Endothelial cell of umbilical vein (primary cell): ENCODE measurements at regions not wholly inside any gene's neighbourhood (a gene's known extent, or its start where the extent isn't known, plus 50 kb on each side); places are given as distances from the start of the nearest gene placed in this dataset.

Source experiments
- BruUV-seq: library from RNA; stranded (reverse); fragments of 400-500 nt; replicated peaks from 2 replicates; lab custom pipeline; 2021; lab: Mats Ljungman, UMichigan
- CTCF ChIA-PET: fragments of 300-600, 350-600 bp; sonication (Branson Sonifier 250); formaldehyde crosslinking; loops from one replicate; lab custom pipeline; 2021; ENCODE audit warnings: antibody characterized with exemption, inconsistent platforms; lab: Charles Lee
- POLR2A ChIA-PET: fragments of 300-600, 350-600 bp; sonication (Branson Sonifier 250); formaldehyde crosslinking; loops from one replicate; lab custom pipeline; 2021; ENCODE audit warnings: antibody characterized with exemption, inconsistent platforms; lab: Charles Lee
- DNase-seq: peaks from one replicate; pipeline ENCODE4 v3.0.0-alpha.2; 2011; ENCODE audit warnings: low read depth, low spot score
- FAIRE-seq: peaks from 2 replicates; lab custom pipeline; 2011; peaks lifted over from hg19 to GRCh38; lab: Jason Lieb, UNC
- H2AFZ ChIP-seq: 2 replicates; pipeline ENCODE4 v1.6.0; 2012; ENCODE audit warnings: low read depth, low read length, control low read depth, inconsistent platforms
- H3K27ac ChIP-seq: 2 replicates; pipeline ENCODE4 v1.5.1; 2011; ENCODE audit warnings: low read depth, mild to moderate bottlenecking, control low read depth, low read length, moderate library complexity; ENCODE audit not compliant: insufficient read depth
- H3K27me3 ChIP-seq, 2 experiments: 2 replicates each; pipeline versions ENCODE4 v1.6.0 to v1.6.1; 2011; ENCODE audit warnings: low read length in 2 of 2, mixed read lengths in 1 of 2; ENCODE audit not compliant: control insufficient read depth in 2 of 2, insufficient read depth in 2 of 2
- H3K36me3 ChIP-seq, 2 experiments: 2 replicates in 1 of 2; 3 replicates in 1 of 2; pipeline ENCODE4 v1.5.1; 2011; ENCODE audit warnings: low read length in 2 of 2, mild to moderate bottlenecking in 1 of 2, moderate library complexity in 1 of 2; ENCODE audit not compliant: control insufficient read depth in 2 of 2, insufficient read depth in 2 of 2; ENCODE audit errors: extremely low read depth in 1 of 2
- H3K4me1 ChIP-seq: 3 replicates; pipeline ENCODE4 v1.5.1; 2011; ENCODE audit warnings: mild to moderate bottlenecking, low read length; ENCODE audit not compliant: control insufficient read depth, insufficient read depth; ENCODE audit errors: extremely low read depth
- H3K4me2 ChIP-seq: 2 replicates; pipeline ENCODE4 v1.6.1; 2011; ENCODE audit warnings: low read length, control low read depth, mixed read lengths; ENCODE audit not compliant: insufficient read depth
- H3K4me3 ChIP-seq, 3 experiments: fragments of 200-600 bp in 1 of 3; sonication (generic), shearing (Covaris generic) in 1 of 3; replicated peaks in 1 of 3; 2 replicates each; pipeline ENCODE4 v1.5.1; 2011 to 2016; ENCODE audit warnings: control low read depth in 3 of 3, low read length in 3 of 3, mild to moderate bottlenecking in 2 of 3, inconsistent platforms in 1 of 3, low read depth in 1 of 3, moderate library complexity in 1 of 3; ENCODE audit not compliant: insufficient read depth in 1 of 3
- H3K79me2 ChIP-seq: 2 replicates; pipeline ENCODE4 v1.6.0; 2012; ENCODE audit warnings: low read length, inconsistent platforms; ENCODE audit not compliant: control insufficient read depth, insufficient read depth
- H3K9ac ChIP-seq: replicated peaks from 2 replicates; pipeline ENCODE3; 2011; ENCODE audit warnings: low read length, control low read depth; ENCODE audit not compliant: insufficient read depth; ENCODE audit errors: extremely low read depth
- H3K9me1 ChIP-seq: replicated peaks from 3 replicates; pipeline ENCODE4 v1.6.0; 2011; ENCODE audit warnings: mild to moderate bottlenecking, low read length; ENCODE audit not compliant: control insufficient read depth, insufficient read depth; ENCODE audit errors: extremely low read depth
- H3K9me3 ChIP-seq: replicated peaks from 2 replicates; pipeline ENCODE4 v1.5.1; 2012; ENCODE audit warnings: low read length, inconsistent platforms; ENCODE audit not compliant: control insufficient read depth, insufficient read depth
- H4K20me1 ChIP-seq: replicated peaks from 2 replicates; pipeline ENCODE3; 2011; ENCODE audit warnings: mild to moderate bottlenecking, low read length; ENCODE audit not compliant: control insufficient read depth, insufficient read depth; ENCODE audit errors: extremely low read depth
- EZH2 ChIP-seq: IDR thresholded peaks from 2 replicates; pipeline ENCODE4 v1.6.1; 2012; ENCODE audit warnings: borderline replicate concordance, low read depth, mild to moderate bottlenecking, moderate library complexity, low read length, inconsistent platforms; ENCODE audit not compliant: severe bottlenecking
- FOS ChIP-seq: IDR thresholded peaks from 2 replicates; pipeline ENCODE4 v1.6.1; 2011; ENCODE audit warnings: mild to moderate bottlenecking, low read length, moderate library complexity, borderline replicate concordance; ENCODE audit not compliant: insufficient read depth
- GATA2 ChIP-seq: IDR thresholded peaks from 2 replicates; pipeline ENCODE4 v1.7.0; 2011; ENCODE audit warnings: low read depth, mild to moderate bottlenecking, moderate library complexity, mixed read lengths, low read length; ENCODE audit not compliant: insufficient read length, insufficient read depth
- JUN ChIP-seq: IDR thresholded peaks from 2 replicates; pipeline ENCODE4 v1.6.1; 2011; ENCODE audit warnings: borderline replicate concordance, low read depth; ENCODE audit not compliant: insufficient read length, insufficient read depth
- dilution Hi-C: fragments of 300-500 bp; cut with MboI; formaldehyde crosslinking; loops from one replicate; pipeline ENCODE4 v1.15.0; 2019; ENCODE audit warnings: low sequenced_read_pairs; ENCODE audit not compliant: extremely low pct_ligation_motif_present
- intact Hi-C: fragments of 100-400 bp; cut with micrococcal nuclease; formaldehyde crosslinking; loops from one replicate; pipeline ENCODE4 v1.10.0; 2022
- TF ChIP-seq, protein P1 (sequence below): IDR thresholded peaks from 2 replicates; pipeline ENCODE4 v1.6.1; 2011; ENCODE audit not compliant: insufficient read depth, insufficient read length

DNA sequence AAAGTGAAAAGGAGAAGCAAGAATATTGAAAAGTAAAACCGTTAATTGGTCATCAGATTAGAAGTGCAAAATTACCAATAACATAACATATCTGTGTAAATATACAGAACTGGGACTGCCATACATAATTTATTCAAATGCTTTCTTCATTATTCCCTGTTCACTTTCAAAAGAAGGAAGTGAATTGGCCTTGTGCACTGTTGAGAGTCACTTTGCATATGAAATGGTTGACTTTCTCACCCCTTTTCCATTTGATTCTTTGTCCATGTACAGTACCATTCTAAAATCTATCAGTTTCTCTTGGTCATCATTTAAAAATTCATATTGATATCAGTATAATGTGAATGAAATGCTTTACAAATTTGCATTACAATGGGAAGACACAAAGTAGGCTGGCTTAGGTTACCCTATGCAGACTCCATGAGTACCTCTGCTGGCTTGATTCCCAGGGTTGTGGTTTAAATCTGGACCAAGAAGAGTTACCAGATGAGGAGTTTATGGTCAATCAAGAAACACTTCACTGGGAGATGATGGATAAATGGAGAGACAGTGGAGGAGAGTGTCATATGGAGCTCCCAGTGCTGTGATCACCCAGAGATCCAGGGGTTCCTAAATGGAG is 210.9 kb upstream of the TOPAZ1 start:
- Histone ChIP-seq H3K9ac (no peak overlapping the region), H3K36me3 (no peaks in the 10 kb centered on the region), H3K79me2 (no peaks in the 10 kb centered on the region), H3K27me3 (no peaks in the 10 kb centered on the region), H4K20me1 (no peaks in the 10 kb centered on the region), H3K9me1 (no peaks in the 10 kb centered on the region), H3K4me1 (no peaks in the 10 kb centered on the region), H3K4me3 (no peak overlapping the region), H3K9me3 (no peaks in the 10 kb centered on the region), H2AFZ (no peak overlapping the region), H3K27ac (no peak overlapping the region), H3K4me2 (no peak overlapping the region)
- DNase-seq (no peak), FAIRE-seq (no peak)
- ChIA-PET POLR2A (no interaction called here), CTCF (no interaction called here)
- dilution Hi-C loops (no loop called here), intact Hi-C loops (no loop called here)
- BruUV-seq, result no TSS peak
- TF ChIP-seq GATA2, result no peak
- TF ChIP-seq FOS, result no peak
- TF ChIP-seq EZH2, result no peak
- TF ChIP-seq, protein P1, sequence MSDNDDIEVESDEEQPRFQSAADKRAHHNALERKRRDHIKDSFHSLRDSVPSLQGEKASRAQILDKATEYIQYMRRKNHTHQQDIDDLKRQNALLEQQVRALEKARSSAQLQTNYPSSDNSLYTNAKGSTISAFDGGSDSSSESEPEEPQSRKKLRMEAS, result no peak
- TF ChIP-seq JUN, result no peak
